ENCODE measurements at regions not wholly inside any gene's neighbourhood (a gene's known extent, or its start where the extent isn't known, plus 50 kb on each side); places are given as distances from the start of the nearest gene placed in this dataset.
A peak's percentile ranks its signal among the peaks of the same experiment; 100 is the strongest.

DNA sequence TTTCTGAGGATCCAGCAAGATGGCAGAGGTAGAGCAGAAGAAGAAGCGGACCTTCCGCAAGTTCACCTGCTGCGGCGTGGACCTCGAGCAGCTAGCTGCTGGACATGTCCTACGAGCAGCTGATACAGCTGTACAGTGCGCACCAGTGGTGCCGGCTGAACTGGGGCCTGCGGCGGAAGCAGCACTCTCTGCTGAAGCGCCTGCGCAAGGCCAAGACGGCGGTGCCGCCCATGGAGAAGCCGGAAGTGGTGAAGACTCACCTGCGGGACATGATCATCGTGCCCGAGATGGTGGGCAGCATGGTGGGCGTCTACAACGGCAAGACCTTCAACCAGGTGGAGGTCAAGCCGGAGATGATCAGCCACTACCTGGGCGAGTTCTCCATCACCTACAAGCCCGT lies 125.8 kb downstream of the LRIG2 start:
- no peak overlapping the region for H3K4ac ChIP-seq (ENCODE audit: low read depth in 1 of 2, low read length in 2 of 2)
- H2BK5ac ChIP-seq (ENCODE audit: low read depth, low read length, poor library complexity, severe bottlenecking): no peak overlapping the region
- H4K8ac ChIP-seq (ENCODE audit: low read length): no peak overlapping the region
- no peak overlapping the region for H3K9ac ChIP-seq (ENCODE audit: low read length)
- no peaks in the 10 kb centered on the region for H3K9me3 ChIP-seq (ENCODE audit: control insufficient read depth, low read length)
- no peak overlapping the region for H2AK5ac ChIP-seq (ENCODE audit: low read length, severe bottlenecking)
- no peaks in the 10 kb centered on the region for H3K36me3 ChIP-seq (ENCODE audit: control insufficient read depth in 1 of 2, insufficient read depth in 2 of 2, low read depth in 1 of 2, low read length in 2 of 2)
- no peak overlapping the region for H2BK12ac ChIP-seq (ENCODE audit: low read length in 2 of 2)
- no peak for DNase-seq
- H3K27ac ChIP-seq (ENCODE audit: low read length, poor library complexity, severe bottlenecking): no peak overlapping the region
- H2AFZ ChIP-seq (ENCODE audit: low read depth, low read length): no peak overlapping the region
- no peak overlapping the region for H2BK120ac ChIP-seq (ENCODE audit: low read depth, low read length)
- no peaks in the 10 kb centered on the region for H3K79me1 ChIP-seq (replicated peaks; ENCODE audit: low read length, poor library complexity, severe bottlenecking)
- H3K14ac ChIP-seq (ENCODE audit: low read length in 2 of 2): no peak overlapping the region
- no peak overlapping the region for H3K18ac ChIP-seq (ENCODE audit: low read depth in 1 of 2, low read length in 2 of 2)
- no peak overlapping the region for H2BK15ac ChIP-seq (ENCODE audit: low read depth, poor library complexity, severe bottlenecking)
- no peak overlapping the region for H4K91ac ChIP-seq (ENCODE audit: low read length)
- H3K4me3 ChIP-seq (ENCODE audit: insufficient read depth in 1 of 2, low read depth in 1 of 2, low read length in 2 of 2): no peak overlapping the region
- H3K4me1 ChIP-seq (ENCODE audit: control insufficient read depth, insufficient read depth, low read depth, low read length): no peaks in the 10 kb centered on the region
- no peak overlapping the region for H3K23ac ChIP-seq (ENCODE audit: low read length in 2 of 2)
- 96% methylated on average over 23 of the region's 24 CpGs for WGBS
- peaks cover 0 to 5% of the 10 kb centered on the region in 2 experiments for H3K27me3 ChIP-seq (ENCODE audit: control insufficient read depth in 1 of 2, insufficient read depth in 1 of 2, low read length in 2 of 2)
- no peak overlapping the region for H3K4me2 ChIP-seq (ENCODE audit: low read length, poor library complexity, severe bottlenecking)

DNA sequence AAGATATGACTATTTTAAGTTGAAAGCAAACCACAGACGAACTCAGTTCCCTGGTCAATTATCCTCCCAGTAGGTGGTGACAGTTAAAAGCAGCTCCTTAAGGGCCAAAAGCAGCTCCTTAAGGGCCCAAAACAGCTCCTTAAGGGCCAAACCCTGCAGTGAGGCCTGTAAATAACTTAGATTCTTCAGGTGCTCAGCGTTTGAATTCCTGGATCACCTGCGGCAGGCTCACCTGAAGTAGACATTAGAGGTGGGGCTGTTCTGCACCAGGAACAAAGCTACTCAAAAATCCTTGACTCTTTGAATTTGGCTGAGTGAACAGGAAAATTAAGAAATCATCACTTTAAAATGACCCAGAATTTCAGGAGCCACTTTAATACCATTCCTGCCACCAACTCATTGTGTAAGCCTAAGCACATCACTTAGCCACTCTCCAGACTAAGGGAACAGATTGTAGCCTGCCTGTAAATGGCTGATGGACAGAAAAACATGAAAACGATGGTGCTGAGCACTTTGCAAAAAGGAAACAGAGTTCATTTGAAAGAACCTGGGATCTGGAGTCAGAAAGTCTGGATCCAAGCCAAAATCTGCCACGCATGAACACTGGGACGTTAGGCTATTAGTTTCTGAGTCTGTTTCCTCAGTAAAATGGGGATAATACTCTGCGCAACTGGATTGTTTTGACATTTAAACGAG lies 126.9 kb downstream of the LRIG2 start:
- Histone ChIP-seq H3K4me1 (ENCODE audit: control insufficient read depth, insufficient read depth, low read depth, low read length) (no peaks in the 10 kb centered on the region), H2AK5ac (ENCODE audit: low read length, severe bottlenecking) (no peak overlapping the region), H3K27me3 (ENCODE audit: control insufficient read depth in 1 of 2, insufficient read depth in 1 of 2, low read length in 2 of 2) (peaks cover 0 to 5% of the 10 kb centered on the region in 2 experiments), H3K9ac (ENCODE audit: low read length) (no peak overlapping the region), H3K14ac (ENCODE audit: low read length in 2 of 2) (no peak overlapping the region), H3K4ac (ENCODE audit: low read depth in 1 of 2, low read length in 2 of 2) (no peak overlapping the region), H3K23ac (ENCODE audit: low read length in 2 of 2) (no peak overlapping the region), H3K4me2 (ENCODE audit: low read length, poor library complexity, severe bottlenecking) (no peak overlapping the region), H3K79me1 (replicated peaks; ENCODE audit: low read length, poor library complexity, severe bottlenecking) (no peaks in the 10 kb centered on the region), H3K4me3 (ENCODE audit: insufficient read depth in 1 of 2, low read depth in 1 of 2, low read length in 2 of 2) (no peak overlapping the region), H2BK15ac (ENCODE audit: low read depth, poor library complexity, severe bottlenecking) (no peak overlapping the region), H2AFZ (ENCODE audit: low read depth, low read length) (no peak overlapping the region), H4K91ac (ENCODE audit: low read length) (no peak overlapping the region), H2BK120ac (ENCODE audit: low read depth, low read length) (no peak overlapping the region), H3K9me3 (ENCODE audit: control insufficient read depth, low read length) (peaks cover 3% of the 10 kb centered on the region), H3K27ac (ENCODE audit: low read length, poor library complexity, severe bottlenecking) (no peak overlapping the region), H2BK12ac (ENCODE audit: low read length in 2 of 2) (no peak overlapping the region), H3K18ac (ENCODE audit: low read depth in 1 of 2, low read length in 2 of 2) (no peak overlapping the region), H2BK5ac (ENCODE audit: low read depth, low read length, poor library complexity, severe bottlenecking) (no peak overlapping the region), H4K8ac (ENCODE audit: low read length) (no peak overlapping the region), H3K36me3 (ENCODE audit: control insufficient read depth in 1 of 2, insufficient read depth in 2 of 2, low read depth in 1 of 2, low read length in 2 of 2) (no peaks in the 10 kb centered on the region)
- 49% methylated on average over 8 of the region's 8 CpGs for WGBS
- DNase-seq: no peak

DNA sequence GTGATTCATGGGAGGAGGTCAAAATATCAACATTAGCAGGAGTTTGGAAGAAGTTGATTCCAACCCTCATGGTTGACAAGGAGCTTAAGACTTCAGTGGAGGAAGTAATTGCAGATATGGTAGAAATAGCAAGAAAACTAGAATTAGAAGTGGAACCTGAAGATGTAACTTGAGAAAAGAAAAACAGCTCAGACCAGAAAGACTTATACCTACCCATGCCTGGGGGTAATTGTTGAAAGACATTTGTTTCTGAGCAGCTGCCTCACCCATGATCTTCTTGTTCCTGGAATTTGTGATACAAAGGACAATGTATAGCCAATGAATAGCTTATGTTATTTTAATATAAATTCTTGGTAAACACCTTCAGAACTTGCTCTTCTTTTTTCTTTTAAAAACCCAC lies 128.6 kb downstream of the LRIG2 start:
- no peak overlapping the region for H3K23ac ChIP-seq (ENCODE audit: low read length in 2 of 2)
- no peak overlapping the region for H2AK5ac ChIP-seq (ENCODE audit: low read length, severe bottlenecking)
- no peak overlapping the region for H2AFZ ChIP-seq (ENCODE audit: low read depth, low read length)
- H3K4me2 ChIP-seq (ENCODE audit: low read length, poor library complexity, severe bottlenecking): no peak overlapping the region
- H3K14ac ChIP-seq (ENCODE audit: low read length in 2 of 2): no peak overlapping the region
- H3K4ac ChIP-seq (ENCODE audit: low read depth in 1 of 2, low read length in 2 of 2): no peak overlapping the region
- H3K9me3 ChIP-seq (ENCODE audit: control insufficient read depth, low read length): peaks cover 3% of the 10 kb centered on the region
- no peaks in the 10 kb centered on the region for H3K79me1 ChIP-seq (replicated peaks; ENCODE audit: low read length, poor library complexity, severe bottlenecking)
- H4K91ac ChIP-seq (ENCODE audit: low read length): no peak overlapping the region
- no peak overlapping the region for H3K27ac ChIP-seq (ENCODE audit: low read length, poor library complexity, severe bottlenecking)
- H3K4me3 ChIP-seq (ENCODE audit: insufficient read depth in 1 of 2, low read depth in 1 of 2, low read length in 2 of 2): no peak overlapping the region
- no peak for DNase-seq
- H3K4me1 ChIP-seq (ENCODE audit: control insufficient read depth, insufficient read depth, low read depth, low read length): no peaks in the 10 kb centered on the region
- H2BK5ac ChIP-seq (ENCODE audit: low read depth, low read length, poor library complexity, severe bottlenecking): no peak overlapping the region
- no peak overlapping the region for H2BK120ac ChIP-seq (ENCODE audit: low read depth, low read length)
- no peak overlapping the region for H4K8ac ChIP-seq (ENCODE audit: low read length)
- no peak overlapping the region for H2BK12ac ChIP-seq (ENCODE audit: low read length in 2 of 2)
- H2BK15ac ChIP-seq (ENCODE audit: low read depth, poor library complexity, severe bottlenecking): no peak overlapping the region
- H3K36me3 ChIP-seq (ENCODE audit: control insufficient read depth in 1 of 2, insufficient read depth in 2 of 2, low read depth in 1 of 2, low read length in 2 of 2): no peaks in the 10 kb centered on the region
- H3K9ac ChIP-seq (ENCODE audit: low read length): no peak overlapping the region
- no peak overlapping the region for H3K18ac ChIP-seq (ENCODE audit: low read depth in 1 of 2, low read length in 2 of 2)
- H3K27me3 ChIP-seq (ENCODE audit: control insufficient read depth in 1 of 2, insufficient read depth in 1 of 2, low read length in 2 of 2): peaks cover 0 to 2% of the 10 kb centered on the region in 2 experiments

DNA sequence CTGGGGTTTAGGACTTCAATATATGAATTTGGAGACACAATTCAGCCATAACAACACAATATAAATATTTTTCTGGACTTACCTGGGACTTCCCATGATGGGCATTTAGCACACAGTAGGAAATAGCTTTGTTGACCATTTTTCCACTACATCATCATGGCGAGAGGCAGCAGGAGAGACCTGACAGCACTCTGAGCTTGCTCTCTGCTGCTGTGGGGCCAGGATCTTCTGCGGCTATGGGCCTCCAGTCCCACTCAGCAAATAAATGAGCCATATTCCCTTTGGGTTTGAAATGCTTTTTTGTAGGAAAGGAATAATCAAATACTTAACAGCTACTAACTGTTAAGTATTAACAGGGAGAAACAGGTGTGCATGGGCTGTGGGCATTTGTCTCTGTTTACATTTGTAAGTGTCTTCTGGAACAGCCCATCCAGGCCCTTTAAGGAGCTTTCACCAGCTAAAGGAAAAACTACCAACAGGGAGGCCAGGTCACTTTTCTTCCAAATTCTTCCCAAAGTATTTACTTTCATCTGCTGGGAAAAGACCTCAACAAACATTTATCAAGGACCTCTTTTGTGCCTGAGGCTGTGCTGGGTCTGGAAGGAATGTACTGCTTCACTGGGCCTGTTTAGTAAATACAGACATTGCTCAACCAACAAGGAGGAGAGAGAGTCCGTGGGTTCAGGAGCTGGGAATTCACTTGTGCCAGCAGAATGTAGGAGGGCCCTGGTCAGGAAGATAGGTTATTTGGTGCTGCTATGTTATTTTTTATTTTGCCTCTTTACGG lies 133.2 kb downstream of the LRIG2 start:
- H3K9me3 ChIP-seq (ENCODE audit: control insufficient read depth, low read length): peaks cover 3% of the 10 kb centered on the region
- no peak overlapping the region for H3K4me3 ChIP-seq (ENCODE audit: insufficient read depth in 1 of 2, low read depth in 1 of 2, low read length in 2 of 2)
- H3K18ac ChIP-seq (ENCODE audit: low read depth in 1 of 2, low read length in 2 of 2): no peak overlapping the region
- no peak overlapping the region for H2BK120ac ChIP-seq (ENCODE audit: low read depth, low read length)
- H3K27me3 ChIP-seq (ENCODE audit: control insufficient read depth in 1 of 2, insufficient read depth in 1 of 2, low read length in 2 of 2): peaks cover 9 to 11% of the 10 kb centered on the region in 2 experiments
- no peak overlapping the region for H3K4me2 ChIP-seq (ENCODE audit: low read length, poor library complexity, severe bottlenecking)
- H3K23ac ChIP-seq (ENCODE audit: low read length in 2 of 2): no peak overlapping the region
- peak; percentile 6 for DNase-seq
- no peak overlapping the region for H2BK15ac ChIP-seq (ENCODE audit: low read depth, poor library complexity, severe bottlenecking)
- no peak overlapping the region for H3K4ac ChIP-seq (ENCODE audit: low read depth in 1 of 2, low read length in 2 of 2)
- H3K9ac ChIP-seq (ENCODE audit: low read length): no peak overlapping the region
- H3K36me3 ChIP-seq (ENCODE audit: control insufficient read depth in 1 of 2, insufficient read depth in 2 of 2, low read depth in 1 of 2, low read length in 2 of 2): no peaks in the 10 kb centered on the region
- H4K91ac ChIP-seq (ENCODE audit: low read length): no peak overlapping the region
- H4K8ac ChIP-seq (ENCODE audit: low read length): no peak overlapping the region
- H2AFZ ChIP-seq (ENCODE audit: low read depth, low read length): no peak overlapping the region
- H3K27ac ChIP-seq (ENCODE audit: low read length, poor library complexity, severe bottlenecking): no peak overlapping the region
- no peak overlapping the region for H2BK5ac ChIP-seq (ENCODE audit: low read depth, low read length, poor library complexity, severe bottlenecking)
- H2AK5ac ChIP-seq (ENCODE audit: low read length, severe bottlenecking): no peak overlapping the region
- WGBS: 88% methylated on average over 3 of the region's 4 CpGs
- no peaks in the 10 kb centered on the region for H3K79me1 ChIP-seq (replicated peaks; ENCODE audit: low read length, poor library complexity, severe bottlenecking)
- no peak overlapping the region for H3K14ac ChIP-seq (ENCODE audit: low read length in 2 of 2)
- H2BK12ac ChIP-seq (ENCODE audit: low read length in 2 of 2): no peak overlapping the region
- no peaks in the 10 kb centered on the region for H3K4me1 ChIP-seq (ENCODE audit: control insufficient read depth, insufficient read depth, low read depth, low read length)

Measured in mesenchymal stem cell (in vitro differentiated cells and primary cell).